ENCODE measurements at regions not wholly inside any gene's neighbourhood (a gene's known extent, or its start where the extent isn't known, plus 50 kb on each side); places are given as distances from the start of the nearest gene placed in this dataset.

GRCh38 chr21:27129694-27130093, 162.8 kb upstream of the ADAMTS5 start:
- Histone ChIP-seq H3K9me3 (ENCODE audit: control extremely low read depth in 1 of 3, control insufficient read depth in 2 of 3, insufficient read depth in 1 of 3, low read length in 2 of 3) (no peaks in the 10 kb centered on the region), H3K36me3 (replicated peaks in 1 of 2; ENCODE audit: control extremely low read depth in 1 of 2, control insufficient read depth in 1 of 2, extremely low read depth in 1 of 2, insufficient read depth in 2 of 2, low read length in 1 of 2) (no peaks in the 10 kb centered on the region), H3K9ac (ENCODE audit: low read length) (no peak overlapping the region), H3K4me3 (ENCODE audit: control extremely low read depth in 1 of 5, extremely low read depth in 1 of 5, insufficient read depth in 1 of 5, low read depth in 2 of 5, low read length in 4 of 5) (no peak overlapping the region), H3K27me3 (replicated peaks in 1 of 4; ENCODE audit: control extremely low read depth in 1 of 4, control insufficient read depth in 3 of 4, insufficient read depth in 4 of 4, low read length in 3 of 4) (no peaks in the 10 kb centered on the region), H3K79me2 (ENCODE audit: control insufficient read depth, insufficient read depth, low read length) (no peaks in the 10 kb centered on the region), H3K27ac (ENCODE audit: low read length in 2 of 2) (no peak overlapping the region), H3K4me1 (ENCODE audit: control insufficient read depth in 2 of 2, insufficient read depth in 2 of 2, low read length in 2 of 2) (no peaks in the 10 kb centered on the region), H4K20me1 (ENCODE audit: control insufficient read depth, insufficient read depth, low read length, poor library complexity, severe bottlenecking) (no peaks in the 10 kb centered on the region), H3K4me2 (replicated peaks; ENCODE audit: low read depth, low read length, poor library complexity, severe bottlenecking) (no peak overlapping the region), H2AFZ (ENCODE audit: insufficient read depth, low read depth, low read length, poor library complexity, severe bottlenecking) (no peak overlapping the region)
- no peak overlapping the region for H3K4me3 Mint-ChIP-seq
- CTCF ChIA-PET, result no interaction called here
- TF ChIP-seq CTCF (IDR thresholded peaks at IDR 0.05), result no peak
- no peak for TF ChIP-seq EZH2 (IDR thresholded peaks at IDR 0.05; ENCODE audit: borderline replicate concordance, insufficient read depth, low read depth, low read length, poor library complexity, severe bottlenecking)
- peaks cover 5% of the 10 kb centered on the region for H3K9me3 Mint-ChIP-seq (ENCODE audit: insufficient read depth)
- H3K4me1 Mint-ChIP-seq, result no peaks in the 10 kb centered on the region
- POLR2A ChIA-PET, result no interaction called here
- H3K27ac Mint-ChIP-seq, result no peak overlapping the region
- DNase-seq, result no peak
- intact Hi-C loops (cut with micrococcal nuclease), result no loop called here
- no peak for ATAC-seq (ENCODE audit: low read depth)
- H3K27me3 Mint-ChIP-seq, result no peaks in the 10 kb centered on the region

- no peak overlapping the region for H3K27ac Mint-ChIP-seq
- H3K4me1 Mint-ChIP-seq, result no peaks in the 10 kb centered on the region
- no peaks in the 10 kb centered on the region for H3K27me3 ChIP-seq (replicated peaks in 1 of 4; ENCODE audit: control extremely low read depth in 1 of 4, control insufficient read depth in 3 of 4, insufficient read depth in 4 of 4, low read length in 3 of 4)
- H3K4me1 ChIP-seq (ENCODE audit: control insufficient read depth in 2 of 2, insufficient read depth in 2 of 2, low read length in 2 of 2), result no peaks in the 10 kb centered on the region
- H3K4me3 ChIP-seq (ENCODE audit: control extremely low read depth in 1 of 5, extremely low read depth in 1 of 5, insufficient read depth in 1 of 5, low read depth in 2 of 5, low read length in 4 of 5), result no peak overlapping the region
- no peak overlapping the region for H3K27ac ChIP-seq (ENCODE audit: low read length in 2 of 2)
- no peak overlapping the region for H2AFZ ChIP-seq (ENCODE audit: insufficient read depth, low read depth, low read length, poor library complexity, severe bottlenecking)
- DNase-seq (no peak), ATAC-seq (ENCODE audit: low read depth) (no peak)
- H4K20me1 ChIP-seq (ENCODE audit: control insufficient read depth, insufficient read depth, low read length, poor library complexity, severe bottlenecking), result no peaks in the 10 kb centered on the region
- CTCF ChIA-PET, result no interaction called here
- POLR2A ChIA-PET, result no interaction called here
- no CpG with 5 or more reads among the region's 1 CpG for WGBS (ENCODE audit: insufficient coverage)
- no peak overlapping the region for H3K9ac ChIP-seq (ENCODE audit: low read length)
- H3K9me3 ChIP-seq (ENCODE audit: control extremely low read depth in 1 of 3, control insufficient read depth in 2 of 3, insufficient read depth in 1 of 3, low read length in 2 of 3), result no peaks in the 10 kb centered on the region
- intact Hi-C loops (cut with micrococcal nuclease), result no loop called here
- H3K36me3 ChIP-seq (replicated peaks in 1 of 2; ENCODE audit: control extremely low read depth in 1 of 2, control insufficient read depth in 1 of 2, extremely low read depth in 1 of 2, insufficient read depth in 2 of 2, low read length in 1 of 2), result no peaks in the 10 kb centered on the region
- peaks cover 5% of the 10 kb centered on the region for H3K9me3 Mint-ChIP-seq (ENCODE audit: insufficient read depth)
- no peak overlapping the region for H3K4me3 Mint-ChIP-seq
- TF ChIP-seq EZH2 (IDR thresholded peaks at IDR 0.05; ENCODE audit: borderline replicate concordance, insufficient read depth, low read depth, low read length, poor library complexity, severe bottlenecking) (no peak), CTCF (IDR thresholded peaks at IDR 0.05) (no peak)
- H3K4me2 ChIP-seq (replicated peaks; ENCODE audit: low read depth, low read length, poor library complexity, severe bottlenecking), result no peak overlapping the region
- no peaks in the 10 kb centered on the region for H3K79me2 ChIP-seq (ENCODE audit: control insufficient read depth, insufficient read depth, low read length)
- H3K27me3 Mint-ChIP-seq, result no peaks in the 10 kb centered on the region
Measured at GRCh38 chr21:27129215-27129614, 162.3 kb upstream of the ADAMTS5 start.
